ENCODE measurements at regions not wholly inside any gene's neighbourhood (a gene's known extent, or its start where the extent isn't known, plus 50 kb on each side); places are given as distances from the start of the nearest gene placed in this dataset.

GRCh38 chr3:95289295-95289694 lies 1226.4 kb downstream of the NSUN3 start:
- FAIRE-seq, result no peak
- H3K9me1 ChIP-seq (ENCODE audit: control insufficient read depth, extremely low read depth, insufficient read depth, low read length), result no peaks in the 10 kb centered on the region
- no peaks in the 10 kb centered on the region for H3K79me2 ChIP-seq (ENCODE audit: control insufficient read depth, insufficient read depth, low read length)
- TF ChIP-seq EZH2 (IDR thresholded peaks at IDR 0.05; ENCODE audit: low read length), result no peak
- TF ChIP-seq CTCF (optimal IDR thresholded peaks at IDR 0.05 in 1 of 3, IDR thresholded peaks at IDR 0.05 in 1 of 3, conservative IDR thresholded peaks at IDR 0.05 in 1 of 3; ENCODE audit: extremely low read depth in 1 of 3, insufficient read depth in 2 of 3, low read length in 3 of 3), result no peak
- H3K27me3 ChIP-seq (ENCODE audit: control insufficient read depth, extremely low read depth, insufficient read depth, low read length), result no peaks in the 10 kb centered on the region
- no peak overlapping the region for H2AFZ ChIP-seq (ENCODE audit: control insufficient read depth, low read length)
- H3K36me3 ChIP-seq (ENCODE audit: control insufficient read depth in 2 of 2, extremely low read depth in 1 of 2, insufficient read depth in 2 of 2, low read length in 2 of 2), result no peaks in the 10 kb centered on the region
- H3K4me2 ChIP-seq (ENCODE audit: control insufficient read depth, extremely low read depth, insufficient read depth, low read depth, low read length), result no peak overlapping the region
- no peak overlapping the region for H3K27ac ChIP-seq (ENCODE audit: control insufficient read depth, insufficient read depth, low read length)
- no peak overlapping the region for H3K9ac ChIP-seq (ENCODE audit: control insufficient read depth, extremely low read depth, insufficient read depth, low read length)
- no peaks in the 10 kb centered on the region for H4K20me1 ChIP-seq (ENCODE audit: control insufficient read depth, extremely low read depth, insufficient read depth, low read length)
- H3K4me3 ChIP-seq (ENCODE audit: control insufficient read depth in 2 of 3, extremely low read depth in 1 of 3, insufficient read depth in 2 of 3, low read depth in 1 of 3, low read length in 3 of 3), result no peak overlapping the region
- no peak for DNase-seq (ENCODE audit: low read depth, low spot score)
- H3K9me3 ChIP-seq (ENCODE audit: control insufficient read depth, low read depth, low read length), result no peaks in the 10 kb centered on the region
- H3K4me1 ChIP-seq (ENCODE audit: control insufficient read depth, extremely low read depth, insufficient read depth, low read length), result no peaks in the 10 kb centered on the region
- dilution Hi-C loops (cut with MboI; ENCODE audit: extremely low pct_ligation_motif_present, low sequenced_read_pairs), result no loop called here

DNA sequence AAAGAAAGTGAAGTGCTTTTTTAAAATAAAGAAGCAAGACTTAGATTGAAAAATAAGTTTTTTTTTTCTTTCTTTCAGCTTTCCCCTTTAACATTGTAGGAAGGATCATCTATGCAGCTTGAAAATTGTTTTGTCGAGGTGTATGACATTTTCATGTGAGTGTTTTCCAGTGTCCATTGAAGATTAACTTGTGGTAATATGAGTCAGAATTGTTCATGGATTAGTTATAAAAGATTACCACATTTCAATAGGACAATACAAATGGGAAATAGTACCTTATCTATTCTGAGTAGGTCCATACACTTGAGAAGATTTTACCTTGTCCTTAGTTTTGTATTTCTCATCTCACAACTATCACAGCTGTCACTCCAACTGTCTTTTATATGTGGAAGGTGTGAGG lies 1234.7 kb downstream of the NSUN3 start:
- Histone ChIP-seq H3K9me3 (ENCODE audit: control insufficient read depth, low read depth, low read length) (no peaks in the 10 kb centered on the region), H2AFZ (ENCODE audit: control insufficient read depth, low read length) (no peak overlapping the region), H3K79me2 (ENCODE audit: control insufficient read depth, insufficient read depth, low read length) (no peaks in the 10 kb centered on the region), H3K27me3 (ENCODE audit: control insufficient read depth, extremely low read depth, insufficient read depth, low read length) (no peaks in the 10 kb centered on the region), H3K27ac (ENCODE audit: control insufficient read depth, insufficient read depth, low read length) (no peak overlapping the region), H3K4me2 (ENCODE audit: control insufficient read depth, extremely low read depth, insufficient read depth, low read depth, low read length) (no peak overlapping the region), H3K4me3 (ENCODE audit: control insufficient read depth in 2 of 3, extremely low read depth in 1 of 3, insufficient read depth in 2 of 3, low read depth in 1 of 3, low read length in 3 of 3) (no peak overlapping the region), H3K4me1 (ENCODE audit: control insufficient read depth, extremely low read depth, insufficient read depth, low read length) (no peaks in the 10 kb centered on the region), H3K9me1 (ENCODE audit: control insufficient read depth, extremely low read depth, insufficient read depth, low read length) (no peaks in the 10 kb centered on the region), H3K36me3 (ENCODE audit: control insufficient read depth in 2 of 2, extremely low read depth in 1 of 2, insufficient read depth in 2 of 2, low read length in 2 of 2) (no peaks in the 10 kb centered on the region), H3K9ac (ENCODE audit: control insufficient read depth, extremely low read depth, insufficient read depth, low read length) (no peak overlapping the region), H4K20me1 (ENCODE audit: control insufficient read depth, extremely low read depth, insufficient read depth, low read length) (no peaks in the 10 kb centered on the region)
- FAIRE-seq (no peak), DNase-seq (ENCODE audit: low read depth, low spot score) (no peak)
- dilution Hi-C loops (cut with MboI; ENCODE audit: extremely low pct_ligation_motif_present, low sequenced_read_pairs), result no loop called here
- no peak for TF ChIP-seq EZH2 (IDR thresholded peaks at IDR 0.05; ENCODE audit: low read length)
- TF ChIP-seq CTCF (optimal IDR thresholded peaks at IDR 0.05 in 1 of 3, IDR thresholded peaks at IDR 0.05 in 1 of 3, conservative IDR thresholded peaks at IDR 0.05 in 1 of 3; ENCODE audit: extremely low read depth in 1 of 3, insufficient read depth in 2 of 3, low read length in 3 of 3), result no peak

All from keratinocyte (primary cell).